ENCODE measurements at regions not wholly inside any gene's neighbourhood (a gene's known extent, or its start where the extent isn't known, plus 50 kb on each side); places are given as distances from the start of the nearest gene placed in this dataset.
A peak's percentile ranks its signal among the peaks of the same experiment; 100 is the strongest.

DNA sequence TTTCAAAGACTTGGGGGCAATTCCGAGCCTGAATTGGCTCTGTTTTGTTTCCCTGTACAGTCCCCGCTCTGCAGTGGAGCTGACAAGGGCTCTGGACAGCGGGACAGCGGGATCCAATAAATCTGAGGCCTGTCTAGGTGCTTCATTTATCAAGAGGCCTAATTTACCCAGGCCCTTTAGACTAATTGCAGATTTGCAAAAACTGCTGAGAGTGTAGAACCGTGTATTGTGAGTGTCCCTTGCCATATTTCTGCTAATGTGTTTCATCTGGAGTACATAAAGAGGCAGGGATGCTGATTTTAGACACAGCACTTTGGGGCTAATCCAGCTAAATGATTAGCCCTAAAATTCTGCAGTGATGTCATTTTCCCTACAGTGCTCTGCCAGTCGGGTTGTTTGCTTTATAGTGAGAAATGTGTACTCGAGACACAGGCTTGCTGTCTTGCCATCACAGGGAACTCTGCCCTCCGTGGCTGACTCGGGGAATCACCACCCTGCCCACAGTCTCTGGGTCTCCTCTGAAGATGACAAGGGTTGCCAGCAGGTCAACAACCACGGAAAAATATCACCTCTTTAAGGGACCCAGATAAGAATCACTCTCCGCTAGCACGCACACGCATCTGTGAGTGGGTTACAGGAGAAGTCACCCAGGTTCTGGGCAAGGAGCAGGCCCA lies 592.0 kb downstream of the BNC2 start:
- H3K9ac ChIP-seq (ENCODE audit: low read length in 5 of 5): no peak overlapping the region
- H3K27me3 ChIP-seq (ENCODE audit: control insufficient read depth in 5 of 5, insufficient read depth in 4 of 5, low read length in 5 of 5): no peaks in the 10 kb centered on the region
- H3K9me3 ChIP-seq (ENCODE audit: control insufficient read depth in 5 of 5, low read length in 5 of 5): no peaks in the 10 kb centered on the region
- peaks cover 0 to 15% (median 0%) of the 10 kb centered on the region in 5 donors for H3K4me1 ChIP-seq (ENCODE audit: control insufficient read depth in 5 of 5, insufficient read depth in 5 of 5, low read length in 5 of 5)
- H3K36me3 ChIP-seq (ENCODE audit: control insufficient read depth in 5 of 5, insufficient read depth in 5 of 5, low read length in 5 of 5): no peaks in the 10 kb centered on the region
- H3K27ac ChIP-seq (ENCODE audit: low read depth, low read length): no peak overlapping the region
- no peak overlapping the region for H3K4me3 ChIP-seq (ENCODE audit: low read depth in 1 of 5, low read length in 5 of 5)

DNA sequence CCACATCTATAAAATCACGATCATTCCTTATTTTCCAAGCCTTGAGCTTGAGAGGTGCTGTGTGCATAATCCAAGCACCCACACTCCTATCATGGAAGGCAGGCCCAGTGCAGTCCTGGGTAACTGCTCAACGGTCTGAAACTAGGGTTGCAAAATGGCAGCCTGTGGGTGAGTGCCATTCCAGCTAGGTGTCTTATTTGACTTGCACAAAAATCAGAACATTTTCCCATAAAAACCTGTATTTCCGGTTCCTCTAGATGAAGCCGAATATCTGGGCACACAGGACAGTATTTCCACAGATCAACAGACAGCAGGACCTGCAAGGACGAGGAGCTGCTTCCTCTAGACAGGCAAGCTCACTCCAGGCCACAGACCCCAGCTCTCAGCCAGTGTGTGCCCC lies 588.8 kb downstream of the BNC2 start:
- Histone ChIP-seq H3K27ac (ENCODE audit: low read depth, low read length) (peak overlapping the region; percentile 20), H3K4me1 (ENCODE audit: control insufficient read depth in 5 of 5, insufficient read depth in 5 of 5, low read length in 5 of 5) (peaks cover 0 to 13% (median 0%) of the 10 kb centered on the region in 5 donors), H3K9me3 (ENCODE audit: control insufficient read depth in 5 of 5, low read length in 5 of 5) (no peaks in the 10 kb centered on the region), H3K36me3 (ENCODE audit: control insufficient read depth in 5 of 5, insufficient read depth in 5 of 5, low read length in 5 of 5) (no peaks in the 10 kb centered on the region), H3K9ac (ENCODE audit: low read length in 5 of 5) (no peak overlapping the region), H3K4me3 (ENCODE audit: low read depth in 1 of 5, low read length in 5 of 5) (no peak overlapping the region), H3K27me3 (ENCODE audit: control insufficient read depth in 5 of 5, insufficient read depth in 4 of 5, low read length in 5 of 5) (no peaks in the 10 kb centered on the region)

GRCh38 chr9:16282216-16282615 lies 588.3 kb downstream of the BNC2 start:
- H3K27ac ChIP-seq (ENCODE audit: low read depth, low read length): peak overlapping the region; percentile 20

DNA sequence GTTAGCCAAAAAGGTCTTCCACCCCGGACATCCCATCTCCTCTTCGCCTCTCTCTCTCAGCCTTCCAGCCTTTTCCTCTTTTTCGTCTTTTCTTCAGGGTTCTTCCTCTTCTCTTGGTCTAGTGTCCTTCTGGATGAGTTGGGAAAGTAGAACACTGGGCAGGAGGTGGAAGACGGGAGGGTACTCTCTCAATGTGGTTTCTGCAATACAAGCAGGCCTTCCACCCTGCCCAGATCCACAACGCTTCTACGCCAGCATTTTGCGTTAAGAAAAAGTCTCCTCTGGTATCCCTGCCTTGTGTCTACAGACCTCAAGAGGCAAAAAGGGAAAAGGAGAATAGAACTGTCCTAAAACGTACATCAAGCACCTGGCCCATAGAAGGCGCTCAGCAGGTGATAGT lies 587.8 kb downstream of the BNC2 start:
- Histone ChIP-seq H3K9me3 (ENCODE audit: control insufficient read depth in 5 of 5, low read length in 5 of 5) (no peaks in the 10 kb centered on the region), H3K27me3 (ENCODE audit: control insufficient read depth in 5 of 5, insufficient read depth in 4 of 5, low read length in 5 of 5) (no peaks in the 10 kb centered on the region), H3K9ac (ENCODE audit: low read length in 5 of 5) (no peak overlapping the region), H3K36me3 (ENCODE audit: control insufficient read depth in 5 of 5, insufficient read depth in 5 of 5, low read length in 5 of 5) (no peaks in the 10 kb centered on the region), H3K4me3 (ENCODE audit: low read depth in 1 of 5, low read length in 5 of 5) (no peak overlapping the region), H3K27ac (ENCODE audit: low read depth, low read length) (peak overlapping the region; percentile 20), H3K4me1 (ENCODE audit: control insufficient read depth in 5 of 5, insufficient read depth in 5 of 5, low read length in 5 of 5) (peaks cover 0 to 13% (median 0%) of the 10 kb centered on the region in 5 donors)

More at GRCh38 chr9:16282216-16282615, 588.3 kb downstream of the BNC2 start:
- H3K4me3 ChIP-seq (ENCODE audit: low read depth in 1 of 5, low read length in 5 of 5): no peak overlapping the region
- no peak overlapping the region for H3K9ac ChIP-seq (ENCODE audit: low read length in 5 of 5)
- H3K9me3 ChIP-seq (ENCODE audit: control insufficient read depth in 5 of 5, low read length in 5 of 5): no peaks in the 10 kb centered on the region
- peaks cover 0 to 13% (median 0%) of the 10 kb centered on the region in 5 donors for H3K4me1 ChIP-seq (ENCODE audit: control insufficient read depth in 5 of 5, insufficient read depth in 5 of 5, low read length in 5 of 5)
- H3K36me3 ChIP-seq (ENCODE audit: control insufficient read depth in 5 of 5, insufficient read depth in 5 of 5, low read length in 5 of 5): no peaks in the 10 kb centered on the region
- no peaks in the 10 kb centered on the region for H3K27me3 ChIP-seq (ENCODE audit: control insufficient read depth in 5 of 5, insufficient read depth in 4 of 5, low read length in 5 of 5)

GRCh38 chr9:16286160-16286559 lies 584.3 kb downstream of the BNC2 start:
- H3K4me3 ChIP-seq (ENCODE audit: low read depth in 1 of 5, low read length in 5 of 5): no peak overlapping the region
- H3K36me3 ChIP-seq (ENCODE audit: control insufficient read depth in 5 of 5, insufficient read depth in 5 of 5, low read length in 5 of 5): no peaks in the 10 kb centered on the region
- H3K9me3 ChIP-seq (ENCODE audit: control insufficient read depth in 5 of 5, low read length in 5 of 5): peaks cover 0 to 2% (median 0%) of the 10 kb centered on the region in 5 donors
- H3K9ac ChIP-seq (ENCODE audit: low read length in 5 of 5): no peak overlapping the region
- no peaks in the 10 kb centered on the region for H3K27me3 ChIP-seq (ENCODE audit: control insufficient read depth in 5 of 5, insufficient read depth in 4 of 5, low read length in 5 of 5)
- H3K4me1 ChIP-seq (ENCODE audit: control insufficient read depth in 5 of 5, insufficient read depth in 5 of 5, low read length in 5 of 5): peaks cover 0 to 13% (median 9%) of the 10 kb centered on the region in 5 donors
- no peak overlapping the region for H3K27ac ChIP-seq (ENCODE audit: low read depth, low read length)

DNA sequence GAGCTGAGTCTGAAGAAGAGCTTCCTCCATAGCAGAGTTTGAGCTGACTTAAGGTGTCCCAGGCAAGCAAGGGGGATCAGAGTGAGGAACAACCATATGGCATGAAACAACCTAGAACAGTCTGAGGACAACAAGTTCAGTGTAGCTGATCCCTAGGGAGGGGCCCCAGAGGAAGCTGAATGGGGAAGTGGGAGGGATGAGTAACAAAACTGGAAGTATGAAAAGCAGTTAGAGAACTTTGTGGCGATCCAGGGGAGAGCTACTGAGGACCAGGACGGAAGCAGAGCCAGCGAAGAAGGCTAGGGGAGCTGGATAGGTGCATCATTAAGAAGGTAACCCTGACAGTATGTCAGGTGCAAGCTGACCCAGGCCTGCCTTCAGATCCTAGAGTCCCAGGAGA lies 580.8 kb downstream of the BNC2 start:
- Histone ChIP-seq H3K9me3 (ENCODE audit: control insufficient read depth in 5 of 5, low read length in 5 of 5) (peaks cover 0 to 2% (median 0%) of the 10 kb centered on the region in 5 donors), H3K27ac (ENCODE audit: low read depth, low read length) (no peak overlapping the region)

DNA sequence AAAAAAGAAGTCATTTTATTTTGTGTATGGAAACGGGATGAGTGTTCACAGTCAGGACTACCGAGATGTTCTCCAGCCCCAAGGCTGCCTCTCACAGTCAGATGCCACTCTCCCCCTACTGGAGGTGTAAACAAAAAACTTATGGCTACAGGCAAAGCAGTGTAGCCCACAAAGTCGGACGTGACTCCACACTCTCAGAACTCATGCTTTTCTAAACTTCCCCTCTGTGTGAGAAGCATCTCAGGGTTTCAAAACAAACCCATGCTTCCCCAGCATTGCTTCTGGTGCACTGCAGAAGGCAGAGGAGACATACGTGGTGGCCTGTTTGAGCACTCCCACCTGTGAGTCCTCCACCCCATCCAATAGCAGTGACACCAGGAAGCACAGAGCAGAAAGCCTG lies 580.3 kb downstream of the BNC2 start:
- peaks cover 3 to 21% (median 16%) of the 10 kb centered on the region in 5 donors for H3K4me1 ChIP-seq (ENCODE audit: control insufficient read depth in 5 of 5, insufficient read depth in 5 of 5, low read length in 5 of 5)
- H3K36me3 ChIP-seq (ENCODE audit: control insufficient read depth in 5 of 5, insufficient read depth in 5 of 5, low read length in 5 of 5): no peaks in the 10 kb centered on the region
- H3K9ac ChIP-seq (ENCODE audit: low read length in 5 of 5): no peak overlapping the region
- peaks cover 0 to 2% (median 0%) of the 10 kb centered on the region in 5 donors for H3K9me3 ChIP-seq (ENCODE audit: control insufficient read depth in 5 of 5, low read length in 5 of 5)
- no peak overlapping the region for H3K27ac ChIP-seq (ENCODE audit: low read depth, low read length)
- no peaks in the 10 kb centered on the region for H3K27me3 ChIP-seq (ENCODE audit: control insufficient read depth in 5 of 5, insufficient read depth in 4 of 5, low read length in 5 of 5)
- no peak overlapping the region for H3K4me3 ChIP-seq (ENCODE audit: low read depth in 1 of 5, low read length in 5 of 5)

More for the DNA sequence above, 580.8 kb downstream of the BNC2 start:
- Histone ChIP-seq H3K36me3 (ENCODE audit: control insufficient read depth in 5 of 5, insufficient read depth in 5 of 5, low read length in 5 of 5) (no peaks in the 10 kb centered on the region), H3K9ac (ENCODE audit: low read length in 5 of 5) (no peak overlapping the region), H3K4me1 (ENCODE audit: control insufficient read depth in 5 of 5, insufficient read depth in 5 of 5, low read length in 5 of 5) (peaks cover 3 to 19% (median 14%) of the 10 kb centered on the region in 5 donors), H3K27me3 (ENCODE audit: control insufficient read depth in 5 of 5, insufficient read depth in 4 of 5, low read length in 5 of 5) (no peaks in the 10 kb centered on the region), H3K4me3 (ENCODE audit: low read depth in 1 of 5, low read length in 5 of 5) (no peak overlapping the region)

- H3K27ac ChIP-seq (ENCODE audit: low read depth, low read length): no peak overlapping the region
- no peaks in the 10 kb centered on the region for H3K36me3 ChIP-seq (ENCODE audit: control insufficient read depth in 5 of 5, insufficient read depth in 5 of 5, low read length in 5 of 5)
- no peak overlapping the region for H3K4me3 ChIP-seq (ENCODE audit: low read depth in 1 of 5, low read length in 5 of 5)
- H3K27me3 ChIP-seq (ENCODE audit: control insufficient read depth in 5 of 5, insufficient read depth in 4 of 5, low read length in 5 of 5): no peaks in the 10 kb centered on the region
- peaks cover 3 to 21% (median 16%) of the 10 kb centered on the region in 5 donors for H3K4me1 ChIP-seq (ENCODE audit: control insufficient read depth in 5 of 5, insufficient read depth in 5 of 5, low read length in 5 of 5)
- peaks cover 0 to 2% (median 0%) of the 10 kb centered on the region in 5 donors for H3K9me3 ChIP-seq (ENCODE audit: control insufficient read depth in 5 of 5, low read length in 5 of 5)
- no peak overlapping the region for H3K9ac ChIP-seq (ENCODE audit: low read length in 5 of 5)
Observed at GRCh38 chr9:16291921-16292320, 578.5 kb downstream of the BNC2 start.

DNA sequence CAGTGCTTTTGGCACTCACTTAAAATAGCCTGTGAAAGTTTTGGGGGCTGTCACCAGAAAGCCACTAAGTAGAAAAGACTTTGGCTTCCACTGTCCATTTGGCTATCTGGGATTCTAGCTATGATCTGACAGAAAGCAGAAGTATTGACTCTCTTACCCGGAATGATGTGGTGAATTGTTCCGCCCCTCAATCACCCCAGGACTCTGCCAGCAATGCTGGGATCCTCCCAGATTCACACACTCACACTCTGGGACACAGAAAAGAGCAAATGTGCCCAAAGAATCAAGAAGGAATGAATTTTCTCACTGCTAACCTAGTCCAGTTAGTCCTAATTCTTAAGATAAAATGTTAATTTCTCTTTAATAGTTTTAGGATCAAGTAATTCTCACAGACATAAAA lies 576.9 kb downstream of the BNC2 start:
- Histone ChIP-seq H3K4me3 (ENCODE audit: low read depth in 1 of 5, low read length in 5 of 5) (no peak overlapping the region), H3K4me1 (ENCODE audit: control insufficient read depth in 5 of 5, insufficient read depth in 5 of 5, low read length in 5 of 5) (peaks cover 3 to 21% (median 16%) of the 10 kb centered on the region in 5 donors), H3K27me3 (ENCODE audit: control insufficient read depth in 5 of 5, insufficient read depth in 4 of 5, low read length in 5 of 5) (no peaks in the 10 kb centered on the region), H3K9ac (ENCODE audit: low read length in 5 of 5) (no peak overlapping the region), H3K9me3 (ENCODE audit: control insufficient read depth in 5 of 5, low read length in 5 of 5) (peaks cover 0 to 2% (median 0%) of the 10 kb centered on the region in 5 donors), H3K27ac (ENCODE audit: low read depth, low read length) (no peak overlapping the region), H3K36me3 (ENCODE audit: control insufficient read depth in 5 of 5, insufficient read depth in 5 of 5, low read length in 5 of 5) (no peaks in the 10 kb centered on the region)

- H3K4me1 ChIP-seq (ENCODE audit: control insufficient read depth in 5 of 5, insufficient read depth in 5 of 5, low read length in 5 of 5): peaks cover 3 to 20% (median 16%) of the 10 kb centered on the region in 5 donors
Observed at GRCh38 chr9:16294133-16294770, 576.2 kb downstream of the BNC2 start.

More at GRCh38 chr9:16294133-16294770, 576.2 kb downstream of the BNC2 start:
- Histone ChIP-seq H3K36me3 (ENCODE audit: control insufficient read depth in 5 of 5, insufficient read depth in 5 of 5, low read length in 5 of 5) (no peaks in the 10 kb centered on the region), H3K27me3 (ENCODE audit: control insufficient read depth in 5 of 5, insufficient read depth in 4 of 5, low read length in 5 of 5) (no peaks in the 10 kb centered on the region), H3K9me3 (ENCODE audit: control insufficient read depth in 5 of 5, low read length in 5 of 5) (peaks cover 0 to 2% (median 0%) of the 10 kb centered on the region in 5 donors), H3K4me3 (ENCODE audit: low read depth in 1 of 5, low read length in 5 of 5) (peak overlapping the region in 1 of 5 donors; percentile 25), H3K27ac (ENCODE audit: low read depth, low read length) (no peak overlapping the region), H3K9ac (ENCODE audit: low read length in 5 of 5) (peak overlapping the region in 1 of 5 donors; percentile 13)
